ENCODE measurements at regions not wholly inside any gene's neighbourhood (a gene's known extent, or its start where the extent isn't known, plus 50 kb on each side); places are given as distances from the start of the nearest gene placed in this dataset.

DNA sequence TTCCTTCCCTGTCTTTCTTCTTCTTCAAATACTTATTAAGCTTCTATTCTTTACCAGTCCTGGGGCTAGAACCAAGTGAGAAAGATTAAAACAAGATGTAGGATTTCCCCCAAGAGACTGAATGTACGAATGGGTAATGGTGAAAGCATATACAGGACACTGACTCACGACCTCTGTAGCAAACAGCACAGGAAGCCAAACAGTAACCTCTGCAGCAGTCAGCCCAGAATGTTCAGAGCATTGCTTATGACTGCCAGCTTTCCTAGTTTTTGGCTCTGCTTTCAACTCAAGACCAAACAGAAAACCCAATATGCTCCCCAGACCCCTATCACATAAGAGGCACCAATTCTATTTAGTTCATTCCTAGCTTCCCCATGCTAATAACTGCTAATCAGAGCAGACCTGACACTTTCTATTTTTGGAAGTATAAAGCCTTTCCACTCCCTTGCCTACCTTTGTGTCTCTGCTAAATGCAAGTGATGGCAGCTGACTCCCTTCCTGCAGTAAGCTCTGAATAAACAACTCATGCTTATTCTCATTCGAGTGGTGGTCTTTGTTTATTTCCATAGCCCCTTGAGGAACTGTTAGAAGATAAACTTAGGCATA lies 690.6 kb downstream of the EPM2A start:
- no peak for DNase-seq

GRCh38 chr6:145045582-145045981 lies 689.7 kb downstream of the EPM2A start:
- no peak for DNase-seq

DNA sequence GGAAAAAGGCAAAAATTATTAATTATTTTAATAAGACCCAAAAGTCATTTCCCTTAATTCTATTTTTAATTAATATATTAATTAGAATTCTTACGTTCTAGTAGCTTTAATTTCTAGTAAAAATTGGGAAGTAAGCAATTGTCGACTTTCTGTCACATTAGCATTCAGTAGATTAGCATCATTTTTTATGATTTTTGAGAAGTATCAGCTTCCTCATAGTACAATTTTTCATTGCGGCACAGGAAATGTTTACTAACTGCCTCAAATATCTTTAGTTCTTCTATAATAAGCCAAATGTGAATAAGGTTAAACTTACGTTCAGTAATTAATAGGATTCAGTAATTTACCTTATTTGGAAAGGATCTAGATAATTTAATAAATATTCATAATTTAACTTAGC lies 687.4 kb downstream of the EPM2A start:
- DNase-seq = no peak

DNA sequence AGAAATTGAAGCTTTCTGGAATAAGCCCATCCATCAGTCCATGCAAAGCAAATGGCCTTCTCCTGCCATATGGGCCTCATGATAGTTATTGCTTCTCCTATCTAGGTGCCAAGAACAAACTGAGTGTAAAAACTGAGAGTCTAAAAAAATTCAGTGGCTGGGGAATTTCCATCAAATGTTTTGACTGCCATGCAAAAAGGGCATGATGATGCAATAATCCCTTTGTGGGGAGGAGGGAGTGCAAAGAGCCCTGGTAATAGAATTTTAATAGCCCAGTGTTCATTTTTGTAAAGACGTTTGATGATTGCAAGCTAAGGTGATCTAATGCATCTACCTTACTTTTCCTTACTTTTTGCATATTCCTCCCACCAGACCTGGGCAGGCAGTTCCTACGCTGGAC lies 683.7 kb downstream of the EPM2A start:
- no peak for DNase-seq

DNA sequence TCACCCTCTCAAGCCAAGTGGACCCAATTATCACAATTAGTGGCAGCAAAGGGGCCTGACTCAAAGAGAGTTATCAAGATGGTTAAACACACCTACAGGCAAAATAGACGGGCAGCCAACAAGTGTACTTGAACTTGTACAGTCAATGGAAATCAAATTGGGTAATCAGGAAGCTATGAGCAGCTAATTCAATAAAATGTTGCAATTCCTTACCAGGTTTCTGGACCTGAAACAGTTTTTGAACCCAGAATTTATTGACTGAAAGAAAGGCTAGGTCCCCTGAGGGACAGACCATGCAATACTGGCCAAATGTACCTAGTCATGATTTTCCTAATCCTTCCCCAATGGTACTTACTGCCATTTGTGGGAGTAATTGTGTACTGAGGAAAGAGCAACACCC lies 679.8 kb downstream of the EPM2A start:
- no peak for DNase-seq

GRCh38 chr6:145060714-145061113 lies 674.6 kb downstream of the EPM2A start:
- no peak for DNase-seq

- DNase-seq = no peak
Observed at GRCh38 chr6:145063091-145063490, 672.2 kb downstream of the EPM2A start.

DNA sequence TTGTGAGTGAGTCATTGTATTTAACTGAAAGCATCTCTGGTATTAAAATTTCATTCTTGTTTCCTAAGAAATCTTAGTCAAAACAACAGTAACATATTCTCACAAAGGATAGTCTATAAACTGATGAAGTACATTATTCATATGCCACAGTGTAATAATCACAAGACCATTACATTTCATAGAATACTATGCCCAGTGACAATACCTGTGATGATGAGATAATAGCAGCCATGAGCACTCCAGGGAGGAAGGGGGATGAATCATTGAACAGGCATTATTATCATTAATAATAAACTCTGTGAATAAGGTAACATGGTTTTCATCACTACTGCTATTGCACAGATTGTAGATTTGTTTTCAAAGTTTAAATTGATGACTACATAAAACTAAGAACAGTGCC lies 667.9 kb downstream of the EPM2A start:
- no peak for DNase-seq

DNA sequence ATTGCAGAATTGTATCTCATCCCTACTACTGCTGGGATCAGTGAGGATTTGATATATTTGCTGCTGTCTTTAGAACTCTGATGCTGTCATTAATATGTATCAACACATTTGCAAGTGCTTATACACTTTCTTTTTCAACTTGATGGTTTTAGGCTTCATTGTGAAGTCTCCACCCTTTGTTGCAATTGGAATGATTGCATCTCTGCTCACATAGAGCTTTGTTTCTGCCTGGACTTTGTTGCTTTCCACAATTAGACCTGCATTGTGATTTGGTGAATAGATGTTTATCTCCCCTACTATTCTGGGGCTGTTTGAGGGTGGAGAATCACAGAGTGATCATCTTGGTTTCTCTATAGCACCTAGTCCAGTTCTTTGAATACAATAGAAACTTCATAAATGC lies 666.7 kb downstream of the EPM2A start:
- no peak for DNase-seq

DNA sequence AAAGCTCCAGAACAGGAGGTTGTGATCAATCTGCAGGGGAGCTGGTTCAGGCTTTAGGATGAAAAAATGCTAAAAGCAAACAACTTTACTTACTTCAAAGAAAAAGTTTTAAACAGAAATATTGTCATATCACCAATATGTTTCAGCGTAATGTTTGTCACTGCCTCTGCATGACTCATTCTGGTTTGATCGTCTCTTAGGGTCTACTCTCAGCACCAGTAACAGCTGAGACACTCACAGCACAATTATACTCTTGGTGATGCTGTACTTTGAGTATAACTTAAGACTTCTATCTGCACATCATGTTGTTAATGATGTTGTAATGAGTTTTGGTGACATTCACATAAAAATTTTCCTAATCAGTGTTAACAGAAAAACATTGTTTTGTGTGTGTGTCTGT lies 665.4 kb downstream of the EPM2A start:
- DNase-seq = no peak

- no peak for DNase-seq
Observed at GRCh38 chr6:145070791-145071190, 664.5 kb downstream of the EPM2A start.

- no peak for DNase-seq
Observed at GRCh38 chr6:145071836-145072235, 663.5 kb downstream of the EPM2A start.

DNA sequence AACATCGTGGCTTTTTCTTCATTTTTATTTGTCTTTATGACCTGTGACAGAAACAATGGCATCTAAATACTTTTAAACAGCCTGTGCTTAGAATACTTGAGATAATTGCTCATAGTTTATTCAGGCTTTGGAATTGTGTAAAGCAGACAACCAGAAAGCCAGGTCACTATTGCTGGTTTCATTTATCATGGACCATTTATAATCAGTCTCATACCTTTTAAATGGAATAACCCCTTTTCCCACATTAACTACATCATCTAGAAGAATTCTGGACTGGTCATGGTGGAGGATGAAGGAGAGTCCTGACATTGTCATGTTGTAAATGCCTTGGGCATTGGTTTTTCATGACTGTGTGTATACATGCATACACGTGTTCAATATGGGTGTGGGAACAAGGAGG lies 661.5 kb downstream of the EPM2A start:
- no peak for DNase-seq

GRCh38 chr6:145074805-145075204 lies 660.5 kb downstream of the EPM2A start:
- DNase-seq = no peak

- no peak for DNase-seq
Observed at GRCh38 chr6:145075425-145075824, 659.9 kb downstream of the EPM2A start.

GRCh38 chr6:145076115-145076841 lies 659.0 kb downstream of the EPM2A start:
- no peak for DNase-seq

GRCh38 chr6:145077382-145077781 lies 657.9 kb downstream of the EPM2A start:
- DNase-seq = no peak

- DNase-seq = no peak
Observed at GRCh38 chr6:145080651-145081050, 654.7 kb downstream of the EPM2A start.

DNA sequence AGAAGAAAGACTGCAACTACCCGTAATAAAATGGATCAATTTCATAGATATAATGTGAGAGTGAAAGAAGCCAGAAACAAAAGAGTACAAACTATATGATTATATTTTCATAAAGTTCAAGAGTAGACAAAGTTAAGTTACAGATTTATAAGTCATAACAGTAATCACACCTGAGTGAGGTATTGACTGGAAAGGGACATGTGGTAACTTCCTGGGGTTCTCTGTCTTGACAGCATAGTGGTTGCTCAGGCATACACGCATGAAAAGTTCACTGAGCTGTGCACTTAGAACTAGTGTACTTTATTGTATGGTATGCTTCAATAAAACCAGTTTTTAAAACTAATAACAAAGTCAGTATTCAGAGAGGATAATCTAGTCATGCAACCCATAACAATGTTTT lies 653.6 kb downstream of the EPM2A start:
- no peak for DNase-seq

DNA sequence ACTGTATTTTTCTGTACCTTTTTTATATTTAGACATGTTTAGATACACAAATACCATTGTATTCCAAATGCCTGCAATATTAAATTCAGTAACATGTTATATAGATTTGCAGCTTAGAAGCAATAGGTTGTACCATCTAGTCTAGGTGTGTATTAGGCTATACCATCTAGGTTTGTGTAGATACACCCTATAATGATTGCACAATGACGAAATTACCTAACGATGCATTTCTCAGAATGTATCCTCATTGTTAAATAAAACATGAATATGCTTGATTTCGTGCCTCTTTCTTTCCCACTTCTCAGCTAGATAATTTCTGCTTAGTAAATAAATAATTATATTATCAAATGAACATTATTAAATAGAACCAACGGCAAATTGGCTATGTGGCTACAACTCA lies 653.0 kb downstream of the EPM2A start:
- DNase-seq = no peak

GRCh38 chr6:145086197-145086596 lies 649.1 kb downstream of the EPM2A start:
- DNase-seq = no peak

- no peak for DNase-seq
Observed at GRCh38 chr6:145087034-145087433, 648.3 kb downstream of the EPM2A start.

DNA sequence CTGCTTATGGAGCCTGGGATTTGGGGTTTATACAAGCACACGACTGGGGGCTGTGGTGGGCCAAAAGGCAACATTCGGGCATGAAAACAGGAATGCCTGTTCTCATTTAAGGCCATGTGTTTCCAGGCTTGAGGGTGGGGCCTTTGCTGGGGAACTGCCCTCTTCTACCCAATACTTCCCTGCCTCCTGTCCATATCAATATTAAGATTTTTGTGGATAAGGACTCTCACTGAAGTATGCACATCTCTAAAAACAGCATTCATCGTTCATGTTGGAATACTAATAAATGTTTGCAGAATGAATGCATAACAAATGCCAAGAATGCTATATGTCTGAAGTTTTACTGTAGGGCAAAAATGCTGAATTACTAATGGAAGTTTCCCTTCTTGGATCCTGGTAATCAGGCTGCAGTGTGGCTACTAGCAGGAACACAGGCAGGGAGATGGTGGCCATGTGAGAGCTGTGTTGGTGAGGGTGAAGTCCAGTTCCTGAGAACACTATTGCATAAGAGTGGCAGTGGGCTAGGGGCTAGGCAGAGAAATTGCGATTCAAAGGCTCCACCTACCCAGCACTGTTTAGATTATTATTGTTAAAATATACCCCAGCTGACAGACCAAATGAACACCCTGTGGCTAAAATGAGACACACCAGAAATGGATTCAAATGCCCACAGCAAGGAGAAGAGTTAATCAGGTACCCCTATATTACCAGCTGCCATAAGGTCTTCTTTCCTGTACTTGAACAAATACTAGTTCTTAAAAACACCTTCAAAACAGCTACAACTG lies 644.3 kb downstream of the EPM2A start:
- DNase-seq = no peak

DNA sequence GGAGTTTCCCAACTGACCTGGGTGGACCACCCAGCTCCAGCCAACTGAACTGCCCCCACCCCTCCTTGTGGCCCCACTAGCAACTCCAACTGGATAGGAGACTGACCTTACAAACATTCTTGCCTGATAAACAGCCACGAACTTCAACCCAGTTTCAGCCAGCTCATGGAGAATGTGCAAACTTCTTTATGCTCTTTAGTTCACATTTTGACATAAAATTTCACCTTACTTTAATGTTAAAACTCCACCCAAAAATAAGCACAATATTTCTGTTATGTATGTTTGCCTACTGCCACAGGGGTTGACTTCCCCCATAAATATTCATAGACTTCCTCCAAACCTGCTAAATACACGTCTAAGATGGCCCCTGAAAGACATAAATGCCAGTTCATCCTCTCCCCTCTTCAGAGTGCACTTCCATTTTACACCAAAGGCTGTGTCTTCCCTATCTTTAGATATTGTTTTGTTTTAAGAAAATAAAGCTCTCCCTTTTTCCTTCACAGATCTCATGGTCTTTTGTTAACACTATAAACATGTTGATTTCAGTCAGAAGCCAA lies 643.7 kb downstream of the EPM2A start:
- DNase-seq = no peak

Data from NCI-H1092 (cell line).